K562 (cell line): ENCODE measurements at regions not wholly inside any gene's neighbourhood (a gene's known extent, or its start where the extent isn't known, plus 50 kb on each side); places are given as distances from the start of the nearest gene placed in this dataset.

Experiments
- HNRNPUL1 ChIP-seq: fragments of 200-400 bp; formaldehyde crosslinking; IDR thresholded peaks from 2 replicates; pipeline ENCODE4 v1.6.1; 2017; ENCODE audit warnings: low read length
- PYGO2 ChIP-seq: fragments of 450-650 bp; IDR thresholded peaks from 2 replicates; pipeline ENCODE4 v1.6.1; 2016; ENCODE audit warnings: mild to moderate bottlenecking, missing genetic modification characterization, moderate library complexity, missing compliant biosample characterization
- TF ChIP-seq, protein P1 (sequence below): fragments of 250-450 bp; sonication (Bioruptor Pico); IDR thresholded peaks from 2 replicates; pipeline ENCODE4 v1.6.1; 2021; ENCODE audit warnings: mild to moderate bottlenecking
- TF ChIP-seq, protein P2 (sequence below), 2 experiments: IDR thresholded peaks; 2 replicates each; pipeline ENCODE4 v1.6.1; 2012; ENCODE audit warnings: improper control_type of control experiment in 2 of 2, low read depth in 2 of 2, low read length in 2 of 2, borderline replicate concordance in 1 of 2
- TF ChIP-seq, protein P3 (sequence below): sonication (generic); formaldehyde crosslinking; IDR thresholded peaks from 2 replicates; pipeline ENCODE4 v1.8.0; 2023; ENCODE audit warnings: missing genetic modification reagents, mild to moderate bottlenecking, borderline replicate concordance
- TF ChIP-seq, protein P4 (sequence below): fragments of 250-450 bp; sonication (Bioruptor Pico); IDR thresholded peaks from 2 replicates; pipeline ENCODE4 v1.4.0; 2020

DNA sequence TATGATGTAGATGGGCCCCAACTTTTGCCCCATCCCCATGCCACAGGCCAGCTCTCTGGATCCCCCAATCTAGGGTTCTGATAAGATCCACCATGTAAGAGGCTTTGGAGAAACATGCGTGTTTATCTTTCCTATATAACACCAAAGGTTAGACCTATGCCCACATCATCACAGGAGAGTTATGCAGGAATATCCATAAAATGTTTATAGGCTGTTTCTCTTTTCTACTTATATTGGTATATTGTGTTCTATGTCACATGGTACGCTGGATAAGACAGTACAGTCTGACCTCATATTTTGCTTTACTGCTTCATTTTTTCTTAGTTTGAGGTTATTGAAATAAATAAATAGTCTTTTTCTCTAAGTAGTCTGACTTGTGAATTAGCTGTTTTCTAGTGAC, 1013.9 kb upstream of the GYPC start (continued):
- TF ChIP-seq, protein P1, sequence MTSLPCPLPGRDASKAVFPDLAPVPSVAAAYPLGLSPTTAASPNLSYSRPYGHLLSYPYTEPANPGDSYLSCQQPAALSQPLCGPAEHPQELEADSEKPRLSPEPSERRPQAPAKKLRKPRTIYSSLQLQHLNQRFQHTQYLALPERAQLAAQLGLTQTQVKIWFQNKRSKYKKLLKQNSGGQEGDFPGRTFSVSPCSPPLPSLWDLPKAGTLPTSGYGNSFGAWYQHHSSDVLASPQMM (CRISPR knock-in tag): no peak
- TF ChIP-seq, protein P2, sequence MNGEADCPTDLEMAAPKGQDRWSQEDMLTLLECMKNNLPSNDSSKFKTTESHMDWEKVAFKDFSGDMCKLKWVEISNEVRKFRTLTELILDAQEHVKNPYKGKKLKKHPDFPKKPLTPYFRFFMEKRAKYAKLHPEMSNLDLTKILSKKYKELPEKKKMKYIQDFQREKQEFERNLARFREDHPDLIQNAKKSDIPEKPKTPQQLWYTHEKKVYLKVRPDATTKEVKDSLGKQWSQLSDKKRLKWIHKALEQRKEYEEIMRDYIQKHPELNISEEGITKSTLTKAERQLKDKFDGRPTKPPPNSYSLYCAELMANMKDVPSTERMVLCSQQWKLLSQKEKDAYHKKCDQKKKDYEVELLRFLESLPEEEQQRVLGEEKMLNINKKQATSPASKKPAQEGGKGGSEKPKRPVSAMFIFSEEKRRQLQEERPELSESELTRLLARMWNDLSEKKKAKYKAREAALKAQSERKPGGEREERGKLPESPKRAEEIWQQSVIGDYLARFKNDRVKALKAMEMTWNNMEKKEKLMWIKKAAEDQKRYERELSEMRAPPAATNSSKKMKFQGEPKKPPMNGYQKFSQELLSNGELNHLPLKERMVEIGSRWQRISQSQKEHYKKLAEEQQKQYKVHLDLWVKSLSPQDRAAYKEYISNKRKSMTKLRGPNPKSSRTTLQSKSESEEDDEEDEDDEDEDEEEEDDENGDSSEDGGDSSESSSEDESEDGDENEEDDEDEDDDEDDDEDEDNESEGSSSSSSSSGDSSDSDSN (IDR thresholded peaks at IDR 0.05; ENCODE audit: borderline replicate concordance in 1 of 2, low read depth in 2 of 2, low read length in 2 of 2): no peak
- no peak for TF ChIP-seq PYGO2 (tag)
- TF ChIP-seq, protein P3, sequence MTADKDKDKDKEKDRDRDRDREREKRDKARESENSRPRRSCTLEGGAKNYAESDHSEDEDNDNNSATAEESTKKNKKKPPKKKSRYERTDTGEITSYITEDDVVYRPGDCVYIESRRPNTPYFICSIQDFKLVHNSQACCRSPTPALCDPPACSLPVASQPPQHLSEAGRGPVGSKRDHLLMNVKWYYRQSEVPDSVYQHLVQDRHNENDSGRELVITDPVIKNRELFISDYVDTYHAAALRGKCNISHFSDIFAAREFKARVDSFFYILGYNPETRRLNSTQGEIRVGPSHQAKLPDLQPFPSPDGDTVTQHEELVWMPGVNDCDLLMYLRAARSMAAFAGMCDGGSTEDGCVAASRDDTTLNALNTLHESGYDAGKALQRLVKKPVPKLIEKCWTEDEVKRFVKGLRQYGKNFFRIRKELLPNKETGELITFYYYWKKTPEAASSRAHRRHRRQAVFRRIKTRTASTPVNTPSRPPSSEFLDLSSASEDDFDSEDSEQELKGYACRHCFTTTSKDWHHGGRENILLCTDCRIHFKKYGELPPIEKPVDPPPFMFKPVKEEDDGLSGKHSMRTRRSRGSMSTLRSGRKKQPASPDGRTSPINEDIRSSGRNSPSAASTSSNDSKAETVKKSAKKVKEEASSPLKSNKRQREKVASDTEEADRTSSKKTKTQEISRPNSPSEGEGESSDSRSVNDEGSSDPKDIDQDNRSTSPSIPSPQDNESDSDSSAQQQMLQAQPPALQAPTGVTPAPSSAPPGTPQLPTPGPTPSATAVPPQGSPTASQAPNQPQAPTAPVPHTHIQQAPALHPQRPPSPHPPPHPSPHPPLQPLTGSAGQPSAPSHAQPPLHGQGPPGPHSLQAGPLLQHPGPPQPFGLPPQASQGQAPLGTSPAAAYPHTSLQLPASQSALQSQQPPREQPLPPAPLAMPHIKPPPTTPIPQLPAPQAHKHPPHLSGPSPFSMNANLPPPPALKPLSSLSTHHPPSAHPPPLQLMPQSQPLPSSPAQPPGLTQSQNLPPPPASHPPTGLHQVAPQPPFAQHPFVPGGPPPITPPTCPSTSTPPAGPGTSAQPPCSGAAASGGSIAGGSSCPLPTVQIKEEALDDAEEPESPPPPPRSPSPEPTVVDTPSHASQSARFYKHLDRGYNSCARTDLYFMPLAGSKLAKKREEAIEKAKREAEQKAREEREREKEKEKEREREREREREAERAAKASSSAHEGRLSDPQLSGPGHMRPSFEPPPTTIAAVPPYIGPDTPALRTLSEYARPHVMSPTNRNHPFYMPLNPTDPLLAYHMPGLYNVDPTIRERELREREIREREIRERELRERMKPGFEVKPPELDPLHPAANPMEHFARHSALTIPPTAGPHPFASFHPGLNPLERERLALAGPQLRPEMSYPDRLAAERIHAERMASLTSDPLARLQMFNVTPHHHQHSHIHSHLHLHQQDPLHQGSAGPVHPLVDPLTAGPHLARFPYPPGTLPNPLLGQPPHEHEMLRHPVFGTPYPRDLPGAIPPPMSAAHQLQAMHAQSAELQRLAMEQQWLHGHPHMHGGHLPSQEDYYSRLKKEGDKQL (CRISPR knock-in tag): no peak
- TF ChIP-seq, protein P4, sequence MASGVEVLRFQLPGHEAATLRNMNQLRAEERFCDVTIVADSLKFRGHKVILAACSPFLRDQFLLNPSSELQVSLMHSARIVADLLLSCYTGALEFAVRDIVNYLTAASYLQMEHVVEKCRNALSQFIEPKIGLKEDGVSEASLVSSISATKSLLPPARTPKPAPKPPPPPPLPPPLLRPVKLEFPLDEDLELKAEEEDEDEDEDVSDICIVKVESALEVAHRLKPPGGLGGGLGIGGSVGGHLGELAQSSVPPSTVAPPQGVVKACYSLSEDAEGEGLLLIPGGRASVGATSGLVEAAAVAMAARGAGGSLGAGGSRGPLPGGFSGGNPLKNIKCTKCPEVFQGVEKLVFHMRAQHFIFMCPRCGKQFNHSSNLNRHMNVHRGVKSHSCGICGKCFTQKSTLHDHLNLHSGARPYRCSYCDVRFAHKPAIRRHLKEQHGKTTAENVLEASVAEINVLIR: no peak
- TF ChIP-seq HNRNPUL1: no peak
- TF ChIP-seq, all 486 proteins: peak for 0
